Sigmoid colon (tissue), 6 donors: ENCODE measurements at regions not wholly inside any gene's neighbourhood (a gene's known extent, or its start where the extent isn't known, plus 50 kb on each side); places are given as distances from the start of the nearest gene placed in this dataset.

Source experiments
- DNase-seq: peaks from one replicate; pipeline ENCODE4 v3.0.0-alpha.2; 2019
- H3K27ac ChIP-seq, 4 donors: fragments of 200-600 bp; sonication (generic); one replicate each; pipeline ENCODE4 v1.5.1; 2016 to 2019; ENCODE audit warnings: mild to moderate bottlenecking in 1 of 4
- H3K27me3 ChIP-seq, 3 donors: fragments of 200-600 bp; sonication (generic); one replicate each; pipeline ENCODE4 v1.5.1; 2019; ENCODE audit warnings: mild to moderate bottlenecking in 1 of 3
- H3K36me3 ChIP-seq, 4 donors: fragments of 200-600 bp; sonication (generic); one replicate each; pipeline ENCODE4 v1.5.1; 2016 to 2019
- H3K4me1 ChIP-seq, 4 donors: fragments of 200-600 bp; sonication (generic); one replicate each; pipeline ENCODE4 v1.5.1; 2017 to 2019
- H3K4me3 ChIP-seq, 4 donors: fragments of 200-600 bp; sonication (generic); one replicate each; pipeline ENCODE4 v1.5.1; 2017 to 2019; ENCODE audit warnings: mild to moderate bottlenecking in 2 of 4, moderate library complexity in 1 of 4
- H3K9me3 ChIP-seq, 4 donors: fragments of 200-600 bp in 3 of 4; sonication (generic) in 3 of 4; one replicate each; pipeline versions ENCODE4 v1.5.1 to v1.6.1; 2013 to 2019
- EP300 ChIP-seq, 4 donors: sonication (generic); formaldehyde crosslinking; IDR thresholded peaks; one replicate each; pipeline ENCODE4 v1.6.1; 2017; ENCODE audit warnings: antibody characterized with exemption in 4 of 4
- POLR2A ChIP-seq, 2 donors: fragments of 450-650 bp; IDR thresholded peaks; one replicate each; pipeline ENCODE4 v1.6.1; 2016; ENCODE audit warnings: antibody characterized with exemption in 2 of 2, mild to moderate bottlenecking in 2 of 2, moderate library complexity in 2 of 2
- POLR2AphosphoS5 ChIP-seq, 4 donors: sonication (generic); formaldehyde crosslinking; IDR thresholded peaks; one replicate each; pipeline ENCODE4 v1.6.1; 2017; ENCODE audit warnings: antibody characterized with exemption in 4 of 4
- WGBS, 2 donors: extraction: QIAGEN DNeasy Blood & Tissue Kit; methylation state at CpG; one replicate each; pipeline ENCODE4 v1.1.7; 2013; 5-methylcytosine and 5-hydroxymethylcytosine counted together
- intact Hi-C: fragments of 100-400 bp; cut with DNase I; formaldehyde crosslinking; loops from one replicate; pipeline ENCODE4 v1.15.1; 2023
- TF ChIP-seq, protein P1 (sequence below), 4 experiments: fragments of 450-650 bp in 3 of 4; fragments of 200-600 bp in 1 of 4; IDR thresholded peaks; one replicate each; pipeline ENCODE4 v1.5.1; 2016 to 2019; ENCODE audit warnings: antibody characterized with exemption in 4 of 4, mild to moderate bottlenecking in 3 of 4, moderate library complexity in 2 of 4
- donor health status: healthy with polysubstance abuse.
- donor health status: healthy.

DNA sequence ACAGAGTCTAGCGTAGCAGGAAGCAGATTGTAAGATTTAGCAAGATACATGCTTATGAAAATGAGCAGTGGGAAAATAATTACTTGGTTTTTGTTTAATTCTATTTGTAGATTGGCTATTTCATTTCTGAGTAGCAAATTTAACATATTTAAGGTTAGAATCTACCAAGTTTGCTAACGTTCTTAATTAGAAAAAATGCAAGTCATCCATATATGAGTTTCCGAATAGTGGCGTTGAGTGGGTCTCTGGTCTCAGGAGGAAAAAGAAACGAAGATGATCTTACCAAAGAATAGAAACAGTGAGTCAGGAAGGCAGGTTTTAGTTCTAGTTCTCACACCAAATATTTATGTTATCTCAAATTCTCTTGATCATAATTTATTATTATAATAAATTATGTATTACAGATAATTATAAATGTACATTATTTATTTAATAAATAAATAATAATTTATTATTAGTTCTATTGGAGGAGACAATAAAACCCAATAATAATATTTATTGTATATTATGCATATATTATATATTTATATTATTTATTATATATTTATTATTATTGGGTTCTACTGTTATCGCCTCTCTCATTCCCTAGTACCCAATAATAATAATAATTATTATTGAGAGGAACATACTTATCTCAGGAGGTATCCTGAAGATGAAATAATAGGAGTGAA, 194.3 kb upstream of the PITRM1 start:
- no peak for DNase-seq
- intact Hi-C loops, result no loop called here
- H3K27me3 ChIP-seq, result no peaks in the 10 kb centered on the region
- no peaks in the 10 kb centered on the region for H3K4me1 ChIP-seq
- H3K9me3 ChIP-seq, result peaks cover 0 to 2% (median under 1%) of the 10 kb centered on the region in 4 donors
- whole genome bisulfite sequencing, 2 donors, result 79 to 90% methylated on average over 6 of the region's 6 CpGs
- TF ChIP-seq POLR2AphosphoS5 (IDR thresholded peaks at IDR 0.05), result no peak
- no peak for TF ChIP-seq POLR2A (IDR thresholded peaks at IDR 0.05)
- TF ChIP-seq, protein P1, sequence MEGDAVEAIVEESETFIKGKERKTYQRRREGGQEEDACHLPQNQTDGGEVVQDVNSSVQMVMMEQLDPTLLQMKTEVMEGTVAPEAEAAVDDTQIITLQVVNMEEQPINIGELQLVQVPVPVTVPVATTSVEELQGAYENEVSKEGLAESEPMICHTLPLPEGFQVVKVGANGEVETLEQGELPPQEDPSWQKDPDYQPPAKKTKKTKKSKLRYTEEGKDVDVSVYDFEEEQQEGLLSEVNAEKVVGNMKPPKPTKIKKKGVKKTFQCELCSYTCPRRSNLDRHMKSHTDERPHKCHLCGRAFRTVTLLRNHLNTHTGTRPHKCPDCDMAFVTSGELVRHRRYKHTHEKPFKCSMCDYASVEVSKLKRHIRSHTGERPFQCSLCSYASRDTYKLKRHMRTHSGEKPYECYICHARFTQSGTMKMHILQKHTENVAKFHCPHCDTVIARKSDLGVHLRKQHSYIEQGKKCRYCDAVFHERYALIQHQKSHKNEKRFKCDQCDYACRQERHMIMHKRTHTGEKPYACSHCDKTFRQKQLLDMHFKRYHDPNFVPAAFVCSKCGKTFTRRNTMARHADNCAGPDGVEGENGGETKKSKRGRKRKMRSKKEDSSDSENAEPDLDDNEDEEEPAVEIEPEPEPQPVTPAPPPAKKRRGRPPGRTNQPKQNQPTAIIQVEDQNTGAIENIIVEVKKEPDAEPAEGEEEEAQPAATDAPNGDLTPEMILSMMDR (IDR thresholded peaks at IDR 0.05), result no peak
- no peak for TF ChIP-seq EP300 (IDR thresholded peaks at IDR 0.05)
- H3K36me3 ChIP-seq, result no peaks in the 10 kb centered on the region
- no peak overlapping the region for H3K4me3 ChIP-seq
- no peak overlapping the region for H3K27ac ChIP-seq

DNA sequence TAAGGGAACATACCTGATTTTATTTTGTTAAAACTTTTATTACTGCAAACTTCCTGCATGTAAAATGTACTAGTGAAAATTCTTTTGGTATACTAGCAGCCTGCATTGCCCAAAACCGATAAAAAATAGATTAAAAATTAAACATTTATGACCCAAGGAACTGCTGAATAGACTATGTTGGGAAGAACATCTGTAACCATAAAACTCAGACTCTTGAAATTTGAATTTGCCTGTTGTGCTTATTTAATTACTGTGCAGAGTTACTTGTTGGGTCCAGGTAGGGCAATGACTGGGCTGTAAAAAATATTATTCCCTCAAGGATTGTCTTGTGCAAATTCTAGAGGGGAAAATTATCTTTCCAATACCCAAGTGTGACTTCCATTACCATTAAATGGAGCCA, 193.5 kb upstream of the PITRM1 start:
- peaks cover 0 to 10% (median 2%) of the 10 kb centered on the region in 4 donors for H3K9me3 ChIP-seq
- no peaks in the 10 kb centered on the region for H3K36me3 ChIP-seq
- intact Hi-C loops, result no loop called here
- no peak overlapping the region for H3K4me3 ChIP-seq
- no peaks in the 10 kb centered on the region for H3K4me1 ChIP-seq
- H3K27me3 ChIP-seq, result no peaks in the 10 kb centered on the region
- H3K27ac ChIP-seq, result no peak overlapping the region
- no peak for DNase-seq
- TF ChIP-seq, protein P1 (IDR thresholded peaks at IDR 0.05), result no peak
- TF ChIP-seq POLR2AphosphoS5 (IDR thresholded peaks at IDR 0.05), result no peak
- no peak for TF ChIP-seq POLR2A (IDR thresholded peaks at IDR 0.05)
- no peak for TF ChIP-seq EP300 (IDR thresholded peaks at IDR 0.05)
- WGBS, 2 donors, result 15 to 70% methylated on average over 1 of the region's 1 CpG

DNA sequence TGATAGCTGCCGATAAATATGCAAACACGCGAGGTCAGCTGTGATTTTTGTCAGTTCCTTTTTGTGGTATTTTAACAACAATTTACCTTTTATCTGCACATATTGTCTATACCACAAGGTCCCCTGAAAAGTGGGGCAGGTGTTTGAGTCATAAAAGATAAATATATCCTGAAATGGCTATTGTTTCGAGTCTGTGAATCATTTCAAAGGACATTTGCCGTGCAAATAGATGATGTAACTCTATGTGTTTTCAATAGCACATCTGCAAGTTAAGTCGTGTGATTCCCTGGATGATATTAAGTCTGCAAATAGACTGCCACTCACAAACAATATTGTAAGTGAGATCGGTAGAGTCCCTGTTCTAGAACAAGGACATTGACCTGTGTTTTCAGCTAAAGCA, 193.0 kb upstream of the PITRM1 start:
- no peak for TF ChIP-seq POLR2A (IDR thresholded peaks at IDR 0.05)
- no peak for TF ChIP-seq EP300 (IDR thresholded peaks at IDR 0.05)
- TF ChIP-seq POLR2AphosphoS5 (IDR thresholded peaks at IDR 0.05), result no peak
- TF ChIP-seq, protein P1 (IDR thresholded peaks at IDR 0.05), result no peak
- Histone ChIP-seq H3K36me3 (no peaks in the 10 kb centered on the region), H3K27ac (no peak overlapping the region), H3K27me3 (no peaks in the 10 kb centered on the region), H3K4me3 (no peak overlapping the region), H3K4me1 (no peaks in the 10 kb centered on the region), H3K9me3 (peaks cover 0 to 13% (median 2%) of the 10 kb centered on the region in 4 donors)
- intact Hi-C loops, result no loop called here
- no peak for DNase-seq
- 21 to 68% methylated on average over 7 of the region's 7 CpGs for WGBS, 2 donors

DNA sequence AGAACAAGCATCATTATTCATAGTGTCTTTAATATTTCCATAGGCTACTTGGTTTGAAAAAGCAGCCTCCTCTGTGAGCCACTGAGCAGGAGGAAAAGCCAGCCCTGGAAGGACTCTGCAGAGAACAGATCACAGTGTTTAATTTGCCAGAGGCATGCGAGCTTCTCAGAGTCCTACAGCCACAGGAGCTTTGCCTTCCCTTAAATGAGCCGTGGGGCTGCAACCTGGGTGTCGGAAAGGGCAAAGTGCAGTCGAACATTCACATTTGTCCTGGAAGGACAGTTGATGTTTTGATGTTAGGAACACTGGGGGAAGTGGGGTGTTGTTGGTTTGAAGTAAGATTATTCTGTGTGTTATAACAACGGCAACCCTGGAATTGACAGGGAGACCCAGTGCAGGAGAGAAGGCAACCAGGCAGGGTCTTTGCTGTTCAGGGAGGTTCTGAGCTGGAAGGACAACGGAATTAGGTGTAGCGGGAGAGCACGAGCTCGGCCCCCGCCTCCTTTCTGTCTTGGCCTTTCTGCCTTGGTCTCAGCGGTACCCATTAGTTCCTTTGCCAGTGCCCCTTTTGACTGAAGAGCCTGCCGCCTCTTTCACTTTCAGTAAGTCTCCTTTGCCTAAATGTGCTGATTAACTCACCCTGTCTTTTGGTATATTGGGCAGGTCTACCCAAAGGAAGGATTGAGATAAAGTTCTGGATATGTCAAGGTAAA, 192.3 kb upstream of the PITRM1 start:
- Histone ChIP-seq H3K27me3 (no peaks in the 10 kb centered on the region), H3K9me3 (peaks cover 0 to 13% (median 2%) of the 10 kb centered on the region in 4 donors), H3K4me3 (no peak overlapping the region), H3K27ac (no peak overlapping the region), H3K36me3 (no peaks in the 10 kb centered on the region), H3K4me1 (no peaks in the 10 kb centered on the region)
- DNase-seq, result no peak
- intact Hi-C loops, result no loop called here
- WGBS, 2 donors, result 21 to 67% methylated on average over 12 of the region's 12 CpGs
- TF ChIP-seq, protein P1 (IDR thresholded peaks at IDR 0.05), result no peak
- no peak for TF ChIP-seq EP300 (IDR thresholded peaks at IDR 0.05)
- TF ChIP-seq POLR2AphosphoS5 (IDR thresholded peaks at IDR 0.05), result no peak
- TF ChIP-seq POLR2A (IDR thresholded peaks at IDR 0.05), result no peak
